Upper lobe of left lung (tissue), 4 donors: ENCODE measurements at regions not wholly inside any gene's neighbourhood (a gene's known extent, or its start where the extent isn't known, plus 50 kb on each side); places are given as distances from the start of the nearest gene placed in this dataset.

Experiments
- EP300 ChIP-seq, 4 donors: sonication (generic); formaldehyde crosslinking; IDR thresholded peaks; one replicate each; pipeline ENCODE4 v1.5.1; 2017; ENCODE audit warnings: antibody characterized with exemption in 4 of 4, control low read depth in 2 of 4
- POLR2A ChIP-seq, 4 donors: fragments of 450-650 bp; IDR thresholded peaks; one replicate each; pipeline ENCODE4 v1.5.1; 2016 to 2017; ENCODE audit warnings: antibody characterized with exemption in 4 of 4, mild to moderate bottlenecking in 2 of 4
- POLR2AphosphoS5 ChIP-seq, 2 donors: sonication (generic); formaldehyde crosslinking; IDR thresholded peaks; one replicate each; pipeline ENCODE4 v1.5.1; 2017; ENCODE audit warnings: antibody characterized with exemption in 2 of 2
- TF ChIP-seq, protein P1 (sequence below), 6 experiments: fragments of 450-650 bp in 4 of 6; fragments of 200-600 bp in 2 of 6; sonication (generic) in 2 of 6; IDR thresholded peaks; one replicate each; pipeline ENCODE4 v1.5.1; 2016 to 2019; ENCODE audit warnings: antibody characterized with exemption in 6 of 6

DNA sequence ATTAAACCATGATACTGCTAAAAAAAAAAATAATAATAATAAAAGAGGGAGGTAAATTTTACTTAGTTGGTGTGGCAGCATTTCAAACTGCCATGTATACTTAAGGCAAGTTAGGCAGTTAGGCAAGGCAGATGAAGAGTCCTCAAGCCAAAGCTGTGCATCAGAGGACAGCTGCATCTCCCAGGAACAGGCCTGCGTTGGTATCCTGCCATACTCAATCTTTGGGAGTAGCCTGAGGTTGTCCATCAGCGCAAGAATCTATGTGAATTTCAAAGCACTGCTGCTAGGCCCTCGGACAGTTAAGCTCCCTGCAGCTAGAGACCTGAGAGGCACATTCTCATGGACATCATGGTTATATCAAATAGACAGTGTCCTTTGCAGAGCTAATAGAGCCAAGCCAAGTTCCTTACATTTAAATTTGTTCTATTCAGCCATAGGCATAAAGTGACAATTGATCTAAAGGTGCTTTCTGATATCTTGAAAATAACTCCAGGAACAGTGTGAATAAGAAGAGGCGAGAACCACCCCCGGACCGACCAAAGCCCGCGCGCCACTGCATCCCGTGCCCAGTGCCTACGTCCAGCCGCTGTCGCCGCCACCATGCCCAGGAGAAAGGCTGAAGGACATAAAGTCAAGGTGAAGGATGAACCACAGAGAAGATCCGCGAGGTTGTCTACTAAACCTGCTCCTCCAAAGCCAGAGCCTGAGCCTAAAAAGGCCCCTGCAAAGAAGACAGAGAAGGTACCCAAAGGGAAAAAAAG is 310.6 kb downstream of the SEMA3D start:
- TF ChIP-seq, protein P1, sequence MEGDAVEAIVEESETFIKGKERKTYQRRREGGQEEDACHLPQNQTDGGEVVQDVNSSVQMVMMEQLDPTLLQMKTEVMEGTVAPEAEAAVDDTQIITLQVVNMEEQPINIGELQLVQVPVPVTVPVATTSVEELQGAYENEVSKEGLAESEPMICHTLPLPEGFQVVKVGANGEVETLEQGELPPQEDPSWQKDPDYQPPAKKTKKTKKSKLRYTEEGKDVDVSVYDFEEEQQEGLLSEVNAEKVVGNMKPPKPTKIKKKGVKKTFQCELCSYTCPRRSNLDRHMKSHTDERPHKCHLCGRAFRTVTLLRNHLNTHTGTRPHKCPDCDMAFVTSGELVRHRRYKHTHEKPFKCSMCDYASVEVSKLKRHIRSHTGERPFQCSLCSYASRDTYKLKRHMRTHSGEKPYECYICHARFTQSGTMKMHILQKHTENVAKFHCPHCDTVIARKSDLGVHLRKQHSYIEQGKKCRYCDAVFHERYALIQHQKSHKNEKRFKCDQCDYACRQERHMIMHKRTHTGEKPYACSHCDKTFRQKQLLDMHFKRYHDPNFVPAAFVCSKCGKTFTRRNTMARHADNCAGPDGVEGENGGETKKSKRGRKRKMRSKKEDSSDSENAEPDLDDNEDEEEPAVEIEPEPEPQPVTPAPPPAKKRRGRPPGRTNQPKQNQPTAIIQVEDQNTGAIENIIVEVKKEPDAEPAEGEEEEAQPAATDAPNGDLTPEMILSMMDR (IDR thresholded peaks at IDR 0.05), result no peak
- TF ChIP-seq POLR2A (IDR thresholded peaks at IDR 0.05) (no peak), POLR2AphosphoS5 (IDR thresholded peaks at IDR 0.05) (no peak), EP300 (IDR thresholded peaks at IDR 0.05) (no peak)
